ENCODE measurements at regions not wholly inside any gene's neighbourhood (a gene's known extent, or its start where the extent isn't known, plus 50 kb on each side); places are given as distances from the start of the nearest gene placed in this dataset.

- no peaks in the 10 kb centered on the region for H3K79me2 ChIP-seq (ENCODE audit: insufficient read depth, low read length)
- CTCF ChIA-PET = no interaction called here
- TF ChIP-seq EGR1 (IDR thresholded peaks at IDR 0.05; ENCODE audit: low read depth) = no peak
- no peak for TF ChIP-seq CEBPB (IDR thresholded peaks at IDR 0.05; ENCODE audit: low read depth)
- TF ChIP-seq ELF1 (IDR thresholded peaks at IDR 0.05; ENCODE audit: borderline replicate concordance, low read depth) = no peak
- TF ChIP-seq MAX (IDR thresholded peaks at IDR 0.05) = no peak
- no peak for TF ChIP-seq YY1 (IDR thresholded peaks at IDR 0.05; ENCODE audit: extremely low read depth, insufficient replicate concordance, low read depth, low read length)
- no peak for TF ChIP-seq SRF (IDR thresholded peaks at IDR 0.05; ENCODE audit: low read depth)
- no peak for TF ChIP-seq POLR2AphosphoS5 (IDR thresholded peaks at IDR 0.05; ENCODE audit: low read depth, low read length)
- no peak for TF ChIP-seq SP1 (IDR thresholded peaks at IDR 0.05; ENCODE audit: low read depth)
- no peak for TF ChIP-seq ZNF274 (IDR thresholded peaks at IDR 0.05; ENCODE audit: low read depth, low read length)
- no peak for TF ChIP-seq JUND (IDR thresholded peaks at IDR 0.05)
- TF ChIP-seq EZH2phosphoT487 (IDR thresholded peaks at IDR 0.05; ENCODE audit: borderline replicate concordance) = no peak
- no peak for TF ChIP-seq REST (IDR thresholded peaks at IDR 0.05; ENCODE audit: low read depth)
- no peak for TF ChIP-seq POLR2A (IDR thresholded peaks at IDR 0.05; ENCODE audit: borderline replicate concordance, extremely low read depth, insufficient read depth, insufficient read length)
- no peak for TF ChIP-seq CTCF (IDR thresholded peaks at IDR 0.05 in 2 of 3, conservative IDR thresholded peaks at IDR 0.05 in 1 of 3; ENCODE audit: borderline replicate concordance in 1 of 3, insufficient read depth in 1 of 3, low read depth in 2 of 3, low read length in 2 of 3)
- no peak for TF ChIP-seq ATF3 (IDR thresholded peaks at IDR 0.05)
- TF ChIP-seq SIN3A (IDR thresholded peaks at IDR 0.05; ENCODE audit: low read depth) = no peak
- no peaks in the 10 kb centered on the region for H3K4me1 ChIP-seq (ENCODE audit: control insufficient read depth in 1 of 2, insufficient read depth in 2 of 2, low read length in 2 of 2)
- RAD21 ChIA-PET (ENCODE audit: low non-redundant PET in 1 of 2, low total read pairs in 2 of 2, uncharacterized antibody in 2 of 2, unreplicated experiment in 2 of 2) = no interaction called here
- no peaks in the 10 kb centered on the region for H3K36me3 ChIP-seq (ENCODE audit: control insufficient read depth in 1 of 2, insufficient read depth in 2 of 2, low read length in 2 of 2)
- no peak overlapping the region for H2AFZ ChIP-seq (ENCODE audit: low read depth, low read length, poor library complexity, severe bottlenecking)
- no peaks in the 10 kb centered on the region for H3K9me2 ChIP-seq (ENCODE audit: insufficient read depth)
- DNase-seq (ENCODE audit: low read depth, low spot score) = no peak
- ATAC-seq = no peak
- POLR2A ChIA-PET = no interaction called here
- H3K4me2 ChIP-seq (ENCODE audit: low read length) = no peak overlapping the region
- no peak overlapping the region for H3K9ac ChIP-seq (ENCODE audit: low read length)
- H3K9me3 ChIP-seq (ENCODE audit: control insufficient read depth in 1 of 2, insufficient read depth in 1 of 2, low read depth in 1 of 2, low read length in 2 of 2) = peaks cover 0 to 15% of the 10 kb centered on the region in 2 experiments; a peak in 2 of 4 replicates
- peaks cover 3% of the 10 kb centered on the region; the same call in 1 of the 2 replicates for H3K27me3 ChIP-seq (ENCODE audit: insufficient read depth, low read length)
- no peaks in the 10 kb centered on the region for H4K20me1 ChIP-seq (ENCODE audit: insufficient read depth)
- H3K27ac ChIP-seq (ENCODE audit: low read depth, low read length) = no peak overlapping the region
- intact Hi-C loops (cut with micrococcal nuclease) = no loop called here
- H3K4me3 ChIP-seq (replicated peaks in 1 of 2; ENCODE audit: low read depth in 1 of 2, low read length in 2 of 2) = no peak overlapping the region
- BruUV-seq (replicated peaks) = no TSS peak
Measured at GRCh38 chr1:5763696-5764370, 228.4 kb downstream of the NPHP4 start.

All from HCT116 (cell line).